ENCODE measurements at regions not wholly inside any gene's neighbourhood (a gene's known extent, or its start where the extent isn't known, plus 50 kb on each side); places are given as distances from the start of the nearest gene placed in this dataset.

DNA sequence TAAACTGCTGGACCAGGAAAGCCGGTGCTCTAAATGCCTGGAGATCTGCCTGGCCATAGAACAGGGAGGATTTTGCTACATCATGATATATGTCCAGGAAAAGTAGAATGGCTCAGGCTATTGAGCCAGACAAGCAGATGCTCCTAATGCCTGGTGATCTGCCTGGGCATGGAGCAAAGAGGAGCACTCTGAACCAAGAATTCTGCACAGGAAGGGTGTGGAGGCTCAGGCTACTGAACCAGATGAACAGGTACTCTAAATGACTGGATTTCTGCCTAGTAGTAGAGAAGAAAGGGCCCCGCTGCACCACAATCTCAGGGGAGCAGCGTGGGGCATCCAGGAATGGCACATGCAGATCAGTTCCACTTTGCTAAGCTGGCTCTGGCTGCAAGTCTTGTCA lies 607.9 kb downstream of the ANKRD50 start:
- no peaks in the 10 kb centered on the region for H3K4me1 Mint-ChIP-seq
- no peak overlapping the region for H3K27ac Mint-ChIP-seq
- H3K9me3 Mint-ChIP-seq = peaks cover 30% of the 10 kb centered on the region
- ChIA-PET CTCF (interaction anchor here (1.6 kb wide), 1 partner anchor 332 kb away, joined by 4 read pairs; no protein-coding TSS in a partner anchor), POLR2A (no interaction called here)
- TF ChIP-seq JUN (CRISPR knock-in tag; IDR thresholded peaks at IDR 0.05) (no peak), CREM (CRISPR knock-in tag; IDR thresholded peaks at IDR 0.05) (no peak), E2F1 (CRISPR knock-in tag; IDR thresholded peaks at IDR 0.05) (no peak), FOXK1 (CRISPR knock-in tag; IDR thresholded peaks at IDR 0.05) (no peak), EMX1 (CRISPR knock-in tag; IDR thresholded peaks at IDR 0.05) (no peak), MAX (CRISPR knock-in tag; IDR thresholded peaks at IDR 0.05) (no peak), ZNF281 (CRISPR knock-in tag; IDR thresholded peaks at IDR 0.05) (no peak), ZNF219 (CRISPR knock-in tag; IDR thresholded peaks at IDR 0.05; ENCODE audit: borderline replicate concordance) (no peak), ZNF317 (CRISPR knock-in tag; IDR thresholded peaks at IDR 0.05; ENCODE audit: borderline replicate concordance, low read depth) (no peak), MYBL2 (CRISPR knock-in tag; IDR thresholded peaks at IDR 0.05) (no peak), USF2 (CRISPR knock-in tag; IDR thresholded peaks at IDR 0.05) (no peak), AR (CRISPR knock-in tag; IDR thresholded peaks at IDR 0.05) (no peak), TEAD1 (CRISPR knock-in tag; IDR thresholded peaks at IDR 0.05) (no peak), ZMAT4 (CRISPR knock-in tag; IDR thresholded peaks at IDR 0.05) (no peak)
- TF ChIP-seq, protein P1, sequence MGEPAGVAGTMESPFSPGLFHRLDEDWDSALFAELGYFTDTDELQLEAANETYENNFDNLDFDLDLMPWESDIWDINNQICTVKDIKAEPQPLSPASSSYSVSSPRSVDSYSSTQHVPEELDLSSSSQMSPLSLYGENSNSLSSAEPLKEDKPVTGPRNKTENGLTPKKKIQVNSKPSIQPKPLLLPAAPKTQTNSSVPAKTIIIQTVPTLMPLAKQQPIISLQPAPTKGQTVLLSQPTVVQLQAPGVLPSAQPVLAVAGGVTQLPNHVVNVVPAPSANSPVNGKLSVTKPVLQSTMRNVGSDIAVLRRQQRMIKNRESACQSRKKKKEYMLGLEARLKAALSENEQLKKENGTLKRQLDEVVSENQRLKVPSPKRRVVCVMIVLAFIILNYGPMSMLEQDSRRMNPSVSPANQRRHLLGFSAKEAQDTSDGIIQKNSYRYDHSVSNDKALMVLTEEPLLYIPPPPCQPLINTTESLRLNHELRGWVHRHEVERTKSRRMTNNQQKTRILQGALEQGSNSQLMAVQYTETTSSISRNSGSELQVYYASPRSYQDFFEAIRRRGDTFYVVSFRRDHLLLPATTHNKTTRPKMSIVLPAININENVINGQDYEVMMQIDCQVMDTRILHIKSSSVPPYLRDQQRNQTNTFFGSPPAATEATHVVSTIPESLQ (CRISPR knock-in tag; IDR thresholded peaks at IDR 0.05) = no peak
- TF ChIP-seq, protein P2, sequence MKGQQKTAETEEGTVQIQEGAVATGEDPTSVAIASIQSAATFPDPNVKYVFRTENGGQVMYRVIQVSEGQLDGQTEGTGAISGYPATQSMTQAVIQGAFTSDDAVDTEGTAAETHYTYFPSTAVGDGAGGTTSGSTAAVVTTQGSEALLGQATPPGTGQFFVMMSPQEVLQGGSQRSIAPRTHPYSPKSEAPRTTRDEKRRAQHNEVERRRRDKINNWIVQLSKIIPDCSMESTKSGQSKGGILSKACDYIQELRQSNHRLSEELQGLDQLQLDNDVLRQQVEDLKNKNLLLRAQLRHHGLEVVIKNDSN (CRISPR knock-in tag; IDR thresholded peaks at IDR 0.05) = no peak
- DNase-seq (ENCODE audit: low spot score) (no peak), ATAC-seq (no peak)
- no peaks in the 10 kb centered on the region; the same call in 1 of the 2 replicates for H3K36me3 Mint-ChIP-seq
- no peak overlapping the region for H3K4me3 Mint-ChIP-seq
- H3K27me3 Mint-ChIP-seq (ENCODE audit: low read depth) = no peaks in the 10 kb centered on the region

All from WTC11 (cell line).